Fibroblast of villous mesenchyme (primary cell): ENCODE measurements at regions not wholly inside any gene's neighbourhood (a gene's known extent, or its start where the extent isn't known, plus 50 kb on each side); places are given as distances from the start of the nearest gene placed in this dataset.

Experiments
- DNase-seq: peaks from one replicate; pipeline ENCODE4 v3.0.0-alpha.2; 2010; ENCODE audit warnings: low read depth
- H3K4me3 ChIP-seq: 2 replicates; pipeline ENCODE4 v1.5.1; 2011; ENCODE audit warnings: low read depth, mild to moderate bottlenecking, low read length
- CTCF ChIP-seq: IDR thresholded peaks from 2 replicates; pipeline ENCODE4 v1.5.1; 2012; ENCODE audit warnings: low read depth, mild to moderate bottlenecking, low read length; ENCODE audit not compliant: insufficient read depth

- DNase-seq = no peak
- no peak for TF ChIP-seq CTCF
- H3K4me3 ChIP-seq = no peak overlapping the region
Measured at GRCh38 chr10:25683344-25683743, 250.7 kb upstream of the MYO3A start.

- no peak for DNase-seq
- no peak for TF ChIP-seq CTCF
- H3K4me3 ChIP-seq = no peak overlapping the region
Measured at GRCh38 chr10:25687521-25687920, 246.5 kb upstream of the MYO3A start.

- H3K4me3 ChIP-seq = no peak overlapping the region
- no peak for TF ChIP-seq CTCF
- DNase-seq = no peak
Measured at GRCh38 chr10:25689346-25690100, 244.5 kb upstream of the MYO3A start.

- DNase-seq = peak; percentile 7
- no peak for TF ChIP-seq CTCF
- no peak overlapping the region for H3K4me3 ChIP-seq
Measured at GRCh38 chr10:25692761-25693160, 241.3 kb upstream of the MYO3A start.

- TF ChIP-seq CTCF = no peak
- no peak for DNase-seq
- no peak overlapping the region for H3K4me3 ChIP-seq
Measured at GRCh38 chr10:25694206-25694933, 239.7 kb upstream of the MYO3A start.

GRCh38 chr10:25694971-25695370 is 239.1 kb upstream of the MYO3A start:
- TF ChIP-seq CTCF = no peak
- no peak overlapping the region for H3K4me3 ChIP-seq
- DNase-seq = no peak
